ENCODE measurements at regions not wholly inside any gene's neighbourhood (a gene's known extent, or its start where the extent isn't known, plus 50 kb on each side); places are given as distances from the start of the nearest gene placed in this dataset.

DNA sequence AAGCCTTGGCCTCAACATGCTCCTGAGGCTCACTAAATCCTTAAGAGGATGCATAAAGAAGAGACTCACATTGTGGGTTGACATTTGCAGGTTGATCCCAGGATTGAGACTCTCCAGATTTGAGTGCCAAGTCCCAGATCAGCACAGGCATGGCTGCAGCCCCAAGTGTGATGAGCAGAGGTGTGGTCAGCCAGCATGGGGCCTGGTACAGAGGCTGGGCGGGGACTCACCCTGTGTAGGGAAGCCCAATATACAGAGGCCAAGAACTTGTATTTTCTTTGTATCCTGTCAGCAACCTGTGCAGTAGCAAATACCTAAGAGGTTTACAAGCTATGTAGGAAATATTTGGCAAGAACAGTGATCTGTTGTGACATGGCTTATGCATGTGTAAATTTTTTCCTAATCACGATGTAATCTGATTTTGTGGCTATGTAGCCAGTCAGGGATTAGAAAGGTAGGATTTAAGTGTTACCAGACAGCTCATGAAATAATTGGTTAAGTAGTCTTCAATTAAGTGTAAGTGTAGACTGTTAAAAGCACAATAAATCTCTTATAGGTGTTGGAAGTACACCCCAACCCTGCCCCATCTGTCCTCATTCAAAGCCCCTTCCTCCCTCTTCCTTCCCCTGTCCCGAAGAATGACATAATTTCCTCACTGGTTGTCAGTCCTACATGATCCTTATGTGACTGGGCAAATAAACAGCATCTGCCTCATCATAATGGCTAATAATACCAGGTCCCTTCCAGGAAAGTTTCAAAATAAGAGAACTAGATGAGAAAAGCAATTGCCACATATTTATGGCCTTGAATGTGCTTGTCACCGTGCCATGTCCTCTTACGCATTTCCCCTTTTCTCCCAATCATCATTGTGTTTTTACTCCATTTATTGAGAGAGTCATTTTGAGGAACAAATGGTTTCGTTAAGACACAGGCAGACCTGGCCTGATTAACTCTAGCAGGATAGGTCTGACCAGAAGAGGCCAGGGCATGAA is 120.9 kb downstream of the HLX start:
- BruUV-seq (replicated peaks) = no TSS peak
- CTCF ChIA-PET = no interaction called here
- POLR2A ChIA-PET = no interaction called here
- no peak overlapping the region for H2AFZ ChIP-seq (ENCODE audit: low read depth, low read length)
- H3K36me3 ChIP-seq (ENCODE audit: control insufficient read depth in 2 of 2, extremely low read depth in 1 of 2, insufficient read depth in 2 of 2, low read length in 2 of 2) = no peaks in the 10 kb centered on the region
- intact Hi-C loops (cut with micrococcal nuclease) (no loop called here), dilution Hi-C loops (cut with MboI; ENCODE audit: extremely low pct_ligation_motif_present, low sequenced_read_pairs) (no loop called here)
- H4K20me1 ChIP-seq (replicated peaks; ENCODE audit: control insufficient read depth, extremely low read depth, insufficient read depth, low read length) = no peaks in the 10 kb centered on the region
- H3K79me2 ChIP-seq (ENCODE audit: control insufficient read depth, insufficient read depth, low read length) = no peaks in the 10 kb centered on the region
- TF ChIP-seq EZH2 (IDR thresholded peaks at IDR 0.05; ENCODE audit: borderline replicate concordance, low read depth, low read length, severe bottlenecking) = no peak
- TF ChIP-seq, protein P1, sequence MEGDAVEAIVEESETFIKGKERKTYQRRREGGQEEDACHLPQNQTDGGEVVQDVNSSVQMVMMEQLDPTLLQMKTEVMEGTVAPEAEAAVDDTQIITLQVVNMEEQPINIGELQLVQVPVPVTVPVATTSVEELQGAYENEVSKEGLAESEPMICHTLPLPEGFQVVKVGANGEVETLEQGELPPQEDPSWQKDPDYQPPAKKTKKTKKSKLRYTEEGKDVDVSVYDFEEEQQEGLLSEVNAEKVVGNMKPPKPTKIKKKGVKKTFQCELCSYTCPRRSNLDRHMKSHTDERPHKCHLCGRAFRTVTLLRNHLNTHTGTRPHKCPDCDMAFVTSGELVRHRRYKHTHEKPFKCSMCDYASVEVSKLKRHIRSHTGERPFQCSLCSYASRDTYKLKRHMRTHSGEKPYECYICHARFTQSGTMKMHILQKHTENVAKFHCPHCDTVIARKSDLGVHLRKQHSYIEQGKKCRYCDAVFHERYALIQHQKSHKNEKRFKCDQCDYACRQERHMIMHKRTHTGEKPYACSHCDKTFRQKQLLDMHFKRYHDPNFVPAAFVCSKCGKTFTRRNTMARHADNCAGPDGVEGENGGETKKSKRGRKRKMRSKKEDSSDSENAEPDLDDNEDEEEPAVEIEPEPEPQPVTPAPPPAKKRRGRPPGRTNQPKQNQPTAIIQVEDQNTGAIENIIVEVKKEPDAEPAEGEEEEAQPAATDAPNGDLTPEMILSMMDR (IDR thresholded peaks at IDR 0.05; ENCODE audit: extremely low read depth in 1 of 2, insufficient read depth in 1 of 2, low read depth in 1 of 2, low read length in 2 of 2) = no peak
- no peak for TF ChIP-seq POLR2AphosphoS5 (IDR thresholded peaks at IDR 0.05; ENCODE audit: insufficient read depth, low read depth, low read length)
- TF ChIP-seq MYC (IDR thresholded peaks at IDR 0.05; ENCODE audit: low read depth, low read length) = no peak
- no peak for TF ChIP-seq FOS (IDR thresholded peaks at IDR 0.05; ENCODE audit: borderline replicate concordance, insufficient read depth, low read length)
- TF ChIP-seq JUN (IDR thresholded peaks at IDR 0.05; ENCODE audit: borderline replicate concordance, insufficient read depth, insufficient read length, low read depth) = no peak
- TF ChIP-seq, protein P2, sequence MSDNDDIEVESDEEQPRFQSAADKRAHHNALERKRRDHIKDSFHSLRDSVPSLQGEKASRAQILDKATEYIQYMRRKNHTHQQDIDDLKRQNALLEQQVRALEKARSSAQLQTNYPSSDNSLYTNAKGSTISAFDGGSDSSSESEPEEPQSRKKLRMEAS (IDR thresholded peaks at IDR 0.05; ENCODE audit: insufficient read depth, insufficient read length) = no peak
- TF ChIP-seq GATA2 (IDR thresholded peaks at IDR 0.05; ENCODE audit: insufficient read depth, insufficient read length, low read depth, low read length) = no peak
- no peak for TF ChIP-seq POLR2A (IDR thresholded peaks at IDR 0.05; ENCODE audit: low read depth, low read length)
- H3K9ac ChIP-seq (replicated peaks; ENCODE audit: extremely low read depth, insufficient read depth, low read length) = no peak overlapping the region
- FAIRE-seq = no peak
- no peaks in the 10 kb centered on the region for H3K4me1 ChIP-seq (ENCODE audit: control insufficient read depth, extremely low read depth, insufficient read depth, low read length)
- DNase-seq (ENCODE audit: low read depth, low spot score) = no peak
- H3K4me2 ChIP-seq (ENCODE audit: insufficient read depth, low read length) = no peak overlapping the region
- no peaks in the 10 kb centered on the region for H3K9me1 ChIP-seq (replicated peaks; ENCODE audit: control insufficient read depth, extremely low read depth, insufficient read depth, low read length)
- H3K9me3 ChIP-seq (replicated peaks; ENCODE audit: control insufficient read depth, insufficient read depth, low read length) = no peaks in the 10 kb centered on the region
- H3K27ac ChIP-seq (ENCODE audit: insufficient read depth, low read depth, low read length) = no peak overlapping the region
- no peaks in the 10 kb centered on the region for H3K27me3 ChIP-seq (ENCODE audit: control insufficient read depth in 2 of 2, insufficient read depth in 2 of 2, low read length in 2 of 2)
- H3K4me3 ChIP-seq (replicated peaks in 1 of 3; ENCODE audit: insufficient read depth in 1 of 3, low read depth in 1 of 3, low read length in 3 of 3) = no peak overlapping the region
